Caco-2 (cell line): ENCODE measurements at regions not wholly inside any gene's neighbourhood (a gene's known extent, or its start where the extent isn't known, plus 50 kb on each side); places are given as distances from the start of the nearest gene placed in this dataset.

Source experiments
- BruUV-seq: library from RNA; stranded (reverse); fragments of 400-500 nt; replicated peaks from 2 replicates; lab custom pipeline; 2021; lab: Mats Ljungman, UMichigan
- CTCF ChIA-PET: fragments of 300-600 bp; sonication (Branson Sonifier 250); formaldehyde crosslinking; loops from one replicate; lab custom pipeline; 2022; ENCODE audit warnings: antibody characterized with exemption; lab: Charles Lee
- POLR2A ChIA-PET: fragments of 300-600 bp; sonication (Branson Sonifier 250); formaldehyde crosslinking; loops from one replicate; lab custom pipeline; 2022; ENCODE audit warnings: antibody characterized with exemption; lab: Charles Lee
- DNase-seq, 2 experiments: peaks; one replicate each; pipeline versions ENCODE4 v3.0.0 to v3.0.0-alpha.2; 2020 to 2022
- H3K27me3 ChIP-seq: replicated peaks from 2 replicates; pipeline ENCODE4 v1.6.0; 2011; ENCODE audit warnings: low read length; ENCODE audit not compliant: control insufficient read depth, insufficient read depth
- H3K36me3 ChIP-seq: 2 replicates; pipeline ENCODE4 v1.5.1; 2011; ENCODE audit warnings: low read length; ENCODE audit not compliant: control insufficient read depth, insufficient read depth
- H3K4me1 ChIP-seq: fragments of 250-450 bp; sonication (Bioruptor Pico); 2 replicates; pipeline ENCODE4 v1.5.1; 2020; ENCODE audit warnings: mild to moderate bottlenecking
- H3K4me3 ChIP-seq: 2 replicates; pipeline ENCODE4 v1.5.1; 2011; ENCODE audit warnings: low read depth, mild to moderate bottlenecking, control low read depth, low read length
- H3K9me3 ChIP-seq: fragments of 250-450 bp; sonication (Bioruptor Pico); 2 replicates; pipeline ENCODE4 v1.5.1; 2020; ENCODE audit warnings: mild to moderate bottlenecking, moderate library complexity
- H3K27ac Mint-ChIP-seq: one replicate; pipeline ENCODE4 v1.8.0; 2022; ENCODE audit warnings: mixed read lengths; ENCODE audit not compliant: unreplicated experiment
- H3K27me3 Mint-ChIP-seq: one replicate; pipeline ENCODE4 v1.8.0; 2022; ENCODE audit warnings: mixed read lengths; ENCODE audit not compliant: insufficient read depth, unreplicated experiment
- H3K36me3 Mint-ChIP-seq: one replicate; pipeline ENCODE4 v1.8.0; 2022; ENCODE audit warnings: mild to moderate bottlenecking, mixed read lengths; ENCODE audit not compliant: insufficient read depth, unreplicated experiment
- H3K4me1 Mint-ChIP-seq: one replicate; pipeline ENCODE4 v1.8.0; 2022; ENCODE audit warnings: low read depth, mixed read lengths; ENCODE audit not compliant: unreplicated experiment
- H3K4me3 Mint-ChIP-seq: one replicate; pipeline ENCODE4 v1.8.0; 2022; ENCODE audit warnings: mild to moderate bottlenecking, moderate library complexity, mixed read lengths; ENCODE audit not compliant: unreplicated experiment
- H3K9me3 Mint-ChIP-seq: one replicate; pipeline ENCODE4 v1.8.0; 2022; ENCODE audit warnings: mixed read lengths; ENCODE audit not compliant: unreplicated experiment
- CTCF ChIP-seq, 2 experiments: fragments of 200-600 bp in 1 of 2; IDR thresholded peaks; 1 replicate in 1 of 2; 2 replicates in 1 of 2; pipeline versions ENCODE4 v1.5.1 to v1.8.0; 2011 to 2022; ENCODE audit warnings: antibody characterized with exemption in 1 of 2, control low read depth in 1 of 2, inconsistent platforms in 1 of 2, low read depth in 1 of 2, low read length in 1 of 2, mild to moderate bottlenecking in 1 of 2, moderate library complexity in 1 of 2; ENCODE audit not compliant: insufficient read depth in 1 of 2, severe bottlenecking in 1 of 2, unreplicated experiment in 1 of 2
- intact Hi-C: fragments of 100-400 bp; cut with micrococcal nuclease; formaldehyde crosslinking; loops from one replicate; pipeline ENCODE4 v1.10.0; 2022; ENCODE audit not compliant: unreplicated experiment

DNA sequence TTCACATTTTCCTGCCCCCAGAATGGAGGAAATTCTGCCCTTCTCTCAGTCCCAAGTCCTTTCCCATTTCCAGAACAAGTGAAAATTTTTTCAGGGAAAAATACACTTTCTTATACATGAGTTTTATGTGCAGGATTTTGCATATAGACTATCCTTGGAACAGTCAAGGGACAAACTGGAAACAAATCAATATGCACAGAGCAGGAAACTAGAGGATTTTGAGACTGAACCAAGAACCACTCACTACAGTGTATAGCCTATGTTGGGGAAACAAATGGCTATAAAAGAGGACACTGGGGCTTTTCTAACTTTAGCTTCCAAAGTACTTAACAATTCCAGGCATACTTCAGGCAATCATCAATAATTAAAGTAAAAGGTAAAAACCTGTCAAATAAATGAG lies 1036.1 kb upstream of the ARRDC3 start:
- intact Hi-C loops, result no loop called here
- Mint-ChIP-seq H3K36me3 (no peaks in the 10 kb centered on the region), H3K4me3 (no peak overlapping the region), H3K27ac (no peak overlapping the region), H3K4me1 (no peaks in the 10 kb centered on the region), H3K27me3 (no peaks in the 10 kb centered on the region), H3K9me3 (peaks cover 23% of the 10 kb centered on the region)
- Histone ChIP-seq H3K36me3 (no peaks in the 10 kb centered on the region), H3K4me1 (no peaks in the 10 kb centered on the region), H3K4me3 (no peak overlapping the region), H3K9me3 (peaks cover 16% of the 10 kb centered on the region), H3K27me3 (no peaks in the 10 kb centered on the region)
- POLR2A ChIA-PET, result no interaction called here
- no peak for DNase-seq
- CTCF ChIA-PET, result no interaction called here
- BruUV-seq, result no TSS peak
- TF ChIP-seq CTCF (IDR thresholded peaks at IDR 0.05; ENCODE audit: insufficient read depth in 1 of 2, low read depth in 1 of 2, low read length in 1 of 2, severe bottlenecking in 1 of 2, unreplicated experiment in 1 of 2), result no peak

DNA sequence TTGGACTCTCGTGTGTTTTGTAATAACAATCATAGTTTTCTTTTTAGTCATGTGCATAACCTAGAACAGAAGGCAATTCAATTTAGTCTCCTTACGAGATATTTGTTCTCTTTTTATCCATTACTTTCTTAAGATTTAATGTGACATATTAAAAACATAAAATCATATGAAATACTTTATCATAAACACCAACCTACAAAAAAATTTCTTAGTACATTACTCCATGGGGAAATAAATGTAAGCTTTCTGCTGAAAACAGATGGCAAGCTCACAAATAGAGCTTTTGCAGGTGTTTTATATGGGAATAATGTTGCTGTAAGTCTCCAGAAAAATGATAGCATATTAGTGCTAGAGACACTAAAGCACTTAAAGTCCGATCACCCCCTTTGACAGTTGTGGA lies 1035.2 kb upstream of the ARRDC3 start:
- no peak for TF ChIP-seq CTCF (IDR thresholded peaks at IDR 0.05; ENCODE audit: insufficient read depth in 1 of 2, low read depth in 1 of 2, low read length in 1 of 2, severe bottlenecking in 1 of 2, unreplicated experiment in 1 of 2)
- CTCF ChIA-PET, result no interaction called here
- Mint-ChIP-seq H3K4me3 (no peak overlapping the region), H3K27me3 (no peaks in the 10 kb centered on the region), H3K36me3 (no peaks in the 10 kb centered on the region), H3K27ac (no peak overlapping the region), H3K4me1 (no peaks in the 10 kb centered on the region), H3K9me3 (peaks cover 15% of the 10 kb centered on the region)
- intact Hi-C loops, result no loop called here
- no TSS peak for BruUV-seq
- Histone ChIP-seq H3K9me3 (peaks cover 16% of the 10 kb centered on the region), H3K36me3 (no peaks in the 10 kb centered on the region), H3K4me1 (no peaks in the 10 kb centered on the region), H3K4me3 (no peak overlapping the region), H3K27me3 (no peaks in the 10 kb centered on the region)
- no peak for DNase-seq
- POLR2A ChIA-PET, result no interaction called here

DNA sequence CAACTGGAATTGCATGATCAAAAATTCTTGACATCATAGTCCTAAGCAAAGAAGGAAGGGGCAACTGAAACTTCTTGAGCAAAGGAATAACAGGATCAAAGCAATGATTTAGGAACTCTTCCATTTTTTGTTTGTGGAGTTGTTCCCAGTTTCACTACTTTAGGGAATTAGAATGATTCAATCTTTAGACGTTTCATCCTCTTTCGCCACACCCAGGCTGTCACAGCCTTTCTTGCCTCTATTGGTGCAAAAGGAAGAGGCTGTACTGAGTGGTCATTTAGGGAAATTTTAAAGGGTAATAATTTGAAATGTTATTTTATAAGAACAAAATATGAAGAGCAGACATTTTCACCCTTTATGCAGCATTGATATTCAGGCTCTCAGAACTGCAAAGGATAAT lies 1026.0 kb upstream of the ARRDC3 start:
- Mint-ChIP-seq H3K4me1 (no peaks in the 10 kb centered on the region), H3K27ac (no peak overlapping the region), H3K36me3 (no peaks in the 10 kb centered on the region), H3K4me3 (no peak overlapping the region), H3K27me3 (no peaks in the 10 kb centered on the region), H3K9me3 (no peaks in the 10 kb centered on the region)
- no peak for TF ChIP-seq CTCF (IDR thresholded peaks at IDR 0.05; ENCODE audit: insufficient read depth in 1 of 2, low read depth in 1 of 2, low read length in 1 of 2, severe bottlenecking in 1 of 2, unreplicated experiment in 1 of 2)
- Histone ChIP-seq H3K36me3 (no peaks in the 10 kb centered on the region), H3K27me3 (no peaks in the 10 kb centered on the region), H3K9me3 (no peaks in the 10 kb centered on the region), H3K4me1 (no peaks in the 10 kb centered on the region), H3K4me3 (no peak overlapping the region)
- intact Hi-C loops, result no loop called here
- DNase-seq, result no peak
- BruUV-seq, result no TSS peak
- ChIA-PET POLR2A (no interaction called here), CTCF (no interaction called here)
